Neural progenitor cell (in vitro differentiated cells): ENCODE measurements at regions not wholly inside any gene's neighbourhood (a gene's known extent, or its start where the extent isn't known, plus 50 kb on each side); places are given as distances from the start of the nearest gene placed in this dataset.
A peak's percentile ranks its signal among the peaks of the same experiment; 100 is the strongest.

Source experiments
- DNase-seq: peaks from one replicate; pipeline ENCODE4 v3.0.0-alpha.2; 2016; ENCODE audit warnings: low spot score
- H2AFZ ChIP-seq: fragments of 200-600 bp; sonication (generic); replicated peaks from 2 replicates; pipeline ENCODE4 v1.6.1; 2016; ENCODE audit warnings: antibody characterized with exemption
- H3F3A ChIP-seq: fragments of 200-600 bp; sonication (generic); 2 replicates; pipeline ENCODE4 v1.6.1; 2016; ENCODE audit warnings: antibody characterized with exemption, low read depth
- H3K27ac ChIP-seq: fragments of 200-600 bp; sonication (generic); 2 replicates; pipeline ENCODE4 v1.5.1; 2016; ENCODE audit warnings: mild to moderate bottlenecking
- H3K27me3 ChIP-seq: fragments of 200-600 bp; sonication (generic); 2 replicates; pipeline ENCODE4 v1.6.1; 2016; ENCODE audit warnings: mild to moderate bottlenecking, moderate library complexity
- H3K36me3 ChIP-seq: fragments of 200-600 bp; sonication (generic); 2 replicates; pipeline ENCODE4 v1.5.1; 2016
- H3K4me1 ChIP-seq: fragments of 200-600 bp; sonication (generic); 2 replicates; pipeline ENCODE4 v1.6.1; 2016; ENCODE audit warnings: mixed run types
- H3K4me2 ChIP-seq: fragments of 200-600 bp; sonication (generic); 2 replicates; pipeline ENCODE4 v1.6.1; 2016
- H3K4me3 ChIP-seq: fragments of 200-600 bp; sonication (generic); 2 replicates; pipeline ENCODE4 v1.5.1; 2016
- H3K79me2 ChIP-seq: fragments of 200-600 bp; sonication (generic); 2 replicates; pipeline ENCODE4 v1.6.1; 2016; ENCODE audit warnings: low read depth
- H3K9ac ChIP-seq: fragments of 200-600 bp; sonication (generic); 2 replicates; pipeline ENCODE4 v1.6.1; 2016
- H3K9me3 ChIP-seq: fragments of 200-600 bp; sonication (generic); 2 replicates; pipeline ENCODE4 v1.5.1; 2016; ENCODE audit warnings: low read depth
- H4K20me1 ChIP-seq: fragments of 200-600 bp; sonication (generic); 2 replicates; pipeline ENCODE4 v1.6.1; 2016; ENCODE audit warnings: low read depth
- H3K27ac Mint-ChIP-seq: 3 replicates; pipeline ENCODE4 v1.8.0; 2021; ENCODE audit warnings: mixed read lengths
- H3K27me3 Mint-ChIP-seq: 2 replicates; pipeline ENCODE4 v1.8.0; 2022; ENCODE audit warnings: low read depth, mild to moderate bottlenecking, inconsistent platforms, moderate library complexity, mixed read lengths; ENCODE audit not compliant: insufficient read depth
- H3K36me3 Mint-ChIP-seq: 3 replicates; pipeline ENCODE4 v1.8.0; 2021; ENCODE audit warnings: mixed read lengths
- H3K4me1 Mint-ChIP-seq: 3 replicates; pipeline ENCODE4 v1.8.0; 2021; ENCODE audit warnings: mixed read lengths
- H3K4me3 Mint-ChIP-seq: 3 replicates; pipeline ENCODE4 v1.8.0; 2021; ENCODE audit warnings: mild to moderate bottlenecking, moderate library complexity, mixed read lengths
- H3K9me3 Mint-ChIP-seq: 3 replicates; pipeline ENCODE4 v1.8.0; 2020; ENCODE audit warnings: mixed read lengths
- CTCF ChIP-seq: fragments of 200-600 bp; sonication (generic); IDR thresholded peaks from 2 replicates; pipeline ENCODE4 v1.5.1; 2017; ENCODE audit warnings: antibody characterized with exemption, mild to moderate bottlenecking
- EZH2 ChIP-seq: fragments of 200-600 bp; sonication (generic); IDR thresholded peaks from 2 replicates; pipeline ENCODE4 v1.6.1; 2017; ENCODE audit warnings: antibody characterized with exemption, mild to moderate bottlenecking, moderate library complexity
- EZH2phosphoT487 ChIP-seq: fragments of 200-600 bp; sonication (generic); IDR thresholded peaks from 2 replicates; pipeline ENCODE4 v1.6.1; 2017; ENCODE audit warnings: antibody characterized with exemption

- no peaks in the 10 kb centered on the region for H3K9me3 ChIP-seq
- H3K36me3 Mint-ChIP-seq: peaks cover 2% of the 10 kb centered on the region
- H3K36me3 ChIP-seq: no peaks in the 10 kb centered on the region
- H3K4me2 ChIP-seq: no peak overlapping the region
- H3F3A ChIP-seq: peaks cover 5% of the 10 kb centered on the region
- peaks cover 29% of the 10 kb centered on the region for H3K4me1 ChIP-seq
- H3K27ac Mint-ChIP-seq: no peak overlapping the region
- H3K9me3 Mint-ChIP-seq: no peaks in the 10 kb centered on the region
- peaks cover 50% of the 10 kb centered on the region for H3K4me1 Mint-ChIP-seq
- no peak overlapping the region for H3K4me3 ChIP-seq
- no peak overlapping the region for H3K27ac ChIP-seq
- TF ChIP-seq CTCF: no peak
- TF ChIP-seq EZH2phosphoT487: no peak
- no peak for TF ChIP-seq EZH2
- peaks cover 7% of the 10 kb centered on the region for H3K27me3 Mint-ChIP-seq
- H3K79me2 ChIP-seq: no peaks in the 10 kb centered on the region
- H4K20me1 ChIP-seq: no peaks in the 10 kb centered on the region
- no peaks in the 10 kb centered on the region for H3K27me3 ChIP-seq
- DNase-seq: no peak
- H3K4me3 Mint-ChIP-seq: no peak overlapping the region
- H3K9ac ChIP-seq: no peak overlapping the region
- no peak overlapping the region for H2AFZ ChIP-seq
These were observed 55.3 kb upstream of the LGALSL start for GRCh38 chr2:64398516-64399129.

DNA sequence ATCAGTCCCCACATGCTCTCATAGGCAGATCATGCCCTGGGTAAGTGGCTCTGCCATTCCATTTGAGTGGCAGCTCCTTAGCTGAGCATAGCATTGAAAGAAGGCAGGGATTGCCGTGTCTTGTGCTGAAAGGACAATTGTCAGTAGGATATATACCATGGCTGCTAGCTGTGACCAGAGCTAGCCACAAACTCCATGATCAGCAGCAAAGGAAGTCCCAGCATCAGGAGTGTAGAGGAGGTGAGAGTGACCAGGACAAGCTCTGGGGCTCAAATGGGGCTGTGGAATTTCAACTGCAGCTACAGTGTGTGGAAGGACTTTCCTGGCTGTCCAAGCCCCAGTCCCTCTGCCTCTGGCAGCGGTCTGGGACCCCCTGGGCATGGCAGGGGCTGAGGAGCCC lies 54.4 kb upstream of the LGALSL start:
- Histone ChIP-seq H2AFZ (no peak overlapping the region), H3K4me1 (peaks cover 38% of the 10 kb centered on the region), H3K27ac (no peak overlapping the region), H3K9ac (no peak overlapping the region), H3K27me3 (no peaks in the 10 kb centered on the region), H3K4me2 (no peak overlapping the region), H3F3A (peaks cover 14% of the 10 kb centered on the region), H3K79me2 (no peaks in the 10 kb centered on the region), H4K20me1 (no peaks in the 10 kb centered on the region), H3K9me3 (no peaks in the 10 kb centered on the region), H3K4me3 (no peak overlapping the region), H3K36me3 (no peaks in the 10 kb centered on the region)
- peaks cover 7% of the 10 kb centered on the region for H3K27me3 Mint-ChIP-seq
- H3K36me3 Mint-ChIP-seq: no peaks in the 10 kb centered on the region
- no peak for DNase-seq
- H3K27ac Mint-ChIP-seq: peak overlapping the region; percentile 74
- H3K4me3 Mint-ChIP-seq: no peak overlapping the region
- TF ChIP-seq EZH2phosphoT487: no peak
- no peak for TF ChIP-seq CTCF
- peaks cover 59% of the 10 kb centered on the region for H3K4me1 Mint-ChIP-seq
- no peaks in the 10 kb centered on the region for H3K9me3 Mint-ChIP-seq

GRCh38 chr2:64400105-64400728 lies 53.7 kb upstream of the LGALSL start:
- Histone ChIP-seq H3K9me3 (no peaks in the 10 kb centered on the region), H3K27me3 (no peaks in the 10 kb centered on the region), H3K4me3 (no peak overlapping the region), H3K79me2 (no peaks in the 10 kb centered on the region), H3K4me1 (peaks cover 45% of the 10 kb centered on the region), H3F3A (peaks cover 18% of the 10 kb centered on the region), H2AFZ (no peak overlapping the region), H3K27ac (no peak overlapping the region), H3K9ac (no peak overlapping the region), H4K20me1 (no peaks in the 10 kb centered on the region), H3K36me3 (no peaks in the 10 kb centered on the region), H3K4me2 (peak overlapping the region; percentile 8)
- no peaks in the 10 kb centered on the region for H3K36me3 Mint-ChIP-seq
- no peak for DNase-seq
- peak overlapping the region; percentile 97 for H3K27ac Mint-ChIP-seq
- peaks cover 5% of the 10 kb centered on the region for H3K27me3 Mint-ChIP-seq
- H3K4me3 Mint-ChIP-seq: no peak overlapping the region
- no peaks in the 10 kb centered on the region for H3K9me3 Mint-ChIP-seq
- peaks cover 66% of the 10 kb centered on the region for H3K4me1 Mint-ChIP-seq
- no peak for TF ChIP-seq EZH2phosphoT487
- no peak for TF ChIP-seq CTCF
- TF ChIP-seq EZH2: no peak
